HG03064 (cell line): ENCODE measurements at regions not wholly inside any gene's neighbourhood (a gene's known extent, or its start where the extent isn't known, plus 50 kb on each side); places are given as distances from the start of the nearest gene placed in this dataset.
"Not testable (repeated sequence)": the region's sequence is repeated elsewhere in the genome, so short reads cannot be mapped to it uniquely, and the experiment has no call there.

Experiments used
- ATAC-seq: cut with Tn5 transposase; IDR thresholded peaks from one replicate; pipeline ENCODE4 v1.9.1; 2021; ENCODE audit warnings: low read depth; ENCODE audit not compliant: unreplicated experiment

DNA sequence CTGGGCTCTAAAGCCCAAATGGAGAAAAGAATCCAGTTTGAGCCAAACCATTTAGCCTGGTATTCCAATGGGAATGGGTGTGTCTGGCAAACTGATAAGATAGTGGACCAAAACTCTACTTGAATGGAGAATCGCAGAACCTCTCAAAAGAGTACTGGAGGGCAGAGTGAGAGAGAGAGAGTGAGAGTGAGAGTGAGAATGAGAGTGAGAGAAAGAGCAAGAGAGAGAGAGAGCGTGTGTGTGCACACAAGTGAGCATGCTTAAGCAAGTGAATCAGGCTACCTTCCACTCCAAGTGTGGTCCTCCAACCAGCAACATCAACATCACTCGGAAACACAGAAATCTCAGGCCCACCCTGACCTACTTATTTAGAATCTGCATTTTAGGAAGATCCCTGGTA lies 58.8 kb downstream of the UQCRFS1 start:
- ATAC-seq = no peak

DNA sequence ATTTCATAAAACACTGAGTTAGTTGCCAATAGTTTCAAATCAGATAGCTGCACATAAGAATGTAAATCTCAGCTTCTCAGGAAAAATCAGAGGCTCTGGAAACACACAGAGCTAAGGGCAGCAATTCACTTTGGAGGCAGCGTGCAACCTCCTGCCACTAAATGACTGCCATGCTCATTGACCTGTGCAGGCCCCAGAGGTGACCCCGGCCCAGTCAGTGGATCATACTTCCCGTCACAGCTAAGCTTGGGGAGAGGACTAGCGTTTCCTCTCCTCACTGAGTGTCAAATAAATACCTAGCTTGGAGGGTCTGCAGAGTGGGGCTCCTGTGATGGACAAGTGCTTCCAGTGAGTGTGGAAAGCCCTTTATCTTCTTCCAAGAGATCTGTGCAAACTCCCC lies 67.2 kb downstream of the UQCRFS1 start:
- ATAC-seq = no peak

GRCh38 chr19:29143183-29143582 lies 69.8 kb downstream of the UQCRFS1 start:
- ATAC-seq = no peak

- no peak for ATAC-seq
Observed at GRCh38 chr19:29139227-29139626, 73.7 kb downstream of the UQCRFS1 start.

DNA sequence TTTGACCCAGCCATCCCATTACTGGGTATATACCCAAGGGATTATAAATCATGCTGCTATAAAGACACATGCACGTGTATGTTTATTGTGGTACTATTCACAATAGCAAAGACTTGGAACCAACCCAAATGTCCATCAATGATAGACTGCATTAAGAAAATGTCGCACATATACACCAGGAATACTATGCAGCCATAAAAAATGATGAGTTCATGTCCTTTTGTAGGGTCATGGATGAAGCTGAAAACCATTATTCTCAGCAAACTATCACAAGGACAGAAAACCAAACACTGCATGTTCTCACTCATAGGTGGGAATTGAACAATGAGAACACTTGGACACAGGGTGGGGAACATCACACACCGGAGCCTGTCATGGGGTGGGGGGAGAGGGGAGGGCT lies 74.7 kb downstream of the UQCRFS1 start:
- ATAC-seq = not testable (repeated sequence)

GRCh38 chr19:29131456-29131855 lies 81.5 kb downstream of the UQCRFS1 start:
- ATAC-seq = no peak

DNA sequence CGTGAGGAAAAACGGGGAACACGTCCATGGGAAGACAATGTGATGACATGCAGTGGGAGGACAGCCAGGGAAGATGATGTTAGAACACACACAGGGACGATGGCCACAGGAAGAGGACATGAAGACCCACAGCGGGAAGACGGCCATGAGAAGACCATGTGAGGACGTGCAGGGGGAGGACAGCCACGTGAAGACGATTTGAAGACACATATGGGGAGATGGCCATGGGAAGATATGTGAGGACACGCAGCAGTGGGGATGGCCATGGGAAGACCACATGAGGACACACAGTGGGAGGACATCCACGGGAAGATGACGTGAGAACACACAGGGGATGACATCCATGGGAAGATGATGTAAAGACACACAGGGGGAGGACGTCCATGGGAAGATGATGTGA lies 83.8 kb downstream of the UQCRFS1 start:
- no peak for ATAC-seq

- ATAC-seq = no peak
Observed at GRCh38 chr19:29128203-29128602, 84.7 kb downstream of the UQCRFS1 start.

- ATAC-seq = no peak
Observed at GRCh38 chr19:29122185-29122584, 90.8 kb downstream of the UQCRFS1 start.

- ATAC-seq = no peak
Observed at GRCh38 chr19:29121684-29122083, 91.3 kb downstream of the UQCRFS1 start.

DNA sequence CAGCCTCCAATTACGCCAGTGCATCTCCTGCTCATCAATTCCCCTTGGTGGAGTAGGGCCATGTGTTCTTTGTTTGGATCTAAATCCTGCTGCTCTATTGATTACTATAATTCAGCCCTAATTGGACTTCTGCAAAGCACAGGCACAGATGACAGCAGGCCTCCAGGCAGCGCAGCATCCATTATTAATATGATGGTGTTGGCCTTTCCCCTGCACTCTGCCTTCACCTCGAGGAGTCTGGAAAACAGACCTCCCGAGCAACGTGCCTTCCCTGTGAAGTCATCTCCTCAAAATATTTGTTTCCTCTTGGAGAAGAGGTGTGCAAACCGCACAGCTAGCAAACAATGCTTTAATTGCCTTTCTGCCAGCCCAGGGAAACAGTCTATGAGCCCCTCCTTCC lies 92.5 kb downstream of the UQCRFS1 start:
- no peak for ATAC-seq

DNA sequence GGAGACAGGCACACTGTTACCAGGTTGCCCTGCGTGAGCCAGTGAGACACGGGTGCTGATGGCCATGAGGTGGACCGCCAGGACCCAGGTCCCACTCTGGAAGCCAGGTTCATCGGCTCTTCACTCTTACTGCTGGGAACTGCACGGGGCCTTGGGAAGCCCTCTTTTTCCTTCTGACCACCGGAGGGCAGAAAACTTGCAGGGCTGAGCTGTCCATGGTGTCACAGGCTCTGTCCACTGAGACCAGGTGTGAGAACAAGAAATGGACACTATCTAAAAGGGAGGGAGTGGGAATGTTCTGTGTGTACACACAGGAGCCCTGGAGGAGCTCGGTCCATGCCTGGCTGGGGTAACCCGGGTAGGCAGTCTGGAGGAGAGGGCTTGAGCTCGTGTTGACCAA lies 93.4 kb downstream of the UQCRFS1 start:
- no peak for ATAC-seq

GRCh38 chr19:29118389-29118788 lies 94.6 kb downstream of the UQCRFS1 start:
- ATAC-seq = no peak

DNA sequence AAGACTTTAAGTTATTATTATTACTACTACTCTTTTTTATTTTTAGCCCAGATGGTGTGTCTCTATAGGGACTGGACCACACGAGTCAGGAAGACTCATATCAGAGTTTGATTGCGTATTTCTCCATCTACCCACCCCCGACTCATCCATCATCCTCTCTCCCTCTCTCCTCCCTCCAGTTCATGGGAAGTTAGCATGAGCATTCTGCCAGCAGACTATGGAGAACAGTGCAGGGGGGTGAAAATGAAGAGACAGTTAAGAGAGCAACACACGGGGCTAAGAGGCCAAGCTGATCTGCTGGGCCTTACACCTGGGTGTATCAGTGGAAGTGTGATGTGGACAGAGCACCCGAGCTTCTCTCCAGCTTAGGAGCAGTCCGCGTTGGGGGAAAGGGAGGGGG lies 95.0 kb downstream of the UQCRFS1 start:
- no peak for ATAC-seq

DNA sequence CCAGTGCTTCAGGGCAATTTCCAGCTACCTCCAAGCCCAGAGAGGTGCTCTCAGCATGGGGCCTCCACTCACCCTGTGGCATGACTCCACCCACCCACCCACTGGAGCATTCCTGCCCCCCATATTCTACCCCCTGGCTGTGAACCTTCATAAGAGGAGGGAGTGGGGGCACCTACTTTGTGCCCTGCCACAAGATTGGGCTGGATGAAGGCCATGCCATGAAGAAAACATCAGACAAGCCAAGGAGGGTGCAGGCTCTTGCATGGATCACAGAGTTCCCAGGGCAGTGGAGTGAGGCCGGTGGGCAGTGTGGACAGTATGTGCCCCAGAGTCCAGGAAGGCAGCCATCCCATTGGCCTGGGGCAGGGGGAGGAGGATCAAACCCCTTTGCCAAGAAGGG lies 97.8 kb downstream of the UQCRFS1 start:
- no peak for ATAC-seq

DNA sequence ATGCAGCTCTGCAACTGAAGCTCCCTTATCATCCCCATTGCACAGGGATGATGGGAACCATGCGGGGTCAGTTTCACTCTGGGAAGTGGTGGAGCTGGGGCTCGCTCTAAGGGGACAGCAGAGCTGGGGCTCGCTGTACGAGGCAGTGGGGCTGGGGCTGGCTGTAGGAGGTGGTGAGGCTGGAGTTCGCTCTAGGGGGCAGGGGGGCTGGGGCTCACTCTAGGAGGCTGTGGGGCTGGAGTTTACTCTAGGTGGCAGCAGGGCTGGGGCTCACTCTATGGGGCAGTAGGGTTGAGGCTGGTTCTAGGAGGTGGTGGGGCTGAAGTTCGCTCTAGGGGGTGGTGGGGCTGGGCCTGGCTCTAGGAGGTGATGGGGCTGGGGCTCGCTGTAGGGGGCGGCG lies 99.1 kb downstream of the UQCRFS1 start:
- no peak for ATAC-seq

- ATAC-seq = no peak
Observed at GRCh38 chr19:29111576-29111975, 101.4 kb downstream of the UQCRFS1 start.

GRCh38 chr19:29107831-29108230 lies 105.1 kb downstream of the UQCRFS1 start:
- ATAC-seq = no peak

GRCh38 chr19:29106346-29106885 lies 106.5 kb downstream of the UQCRFS1 start:
- no peak for ATAC-seq

DNA sequence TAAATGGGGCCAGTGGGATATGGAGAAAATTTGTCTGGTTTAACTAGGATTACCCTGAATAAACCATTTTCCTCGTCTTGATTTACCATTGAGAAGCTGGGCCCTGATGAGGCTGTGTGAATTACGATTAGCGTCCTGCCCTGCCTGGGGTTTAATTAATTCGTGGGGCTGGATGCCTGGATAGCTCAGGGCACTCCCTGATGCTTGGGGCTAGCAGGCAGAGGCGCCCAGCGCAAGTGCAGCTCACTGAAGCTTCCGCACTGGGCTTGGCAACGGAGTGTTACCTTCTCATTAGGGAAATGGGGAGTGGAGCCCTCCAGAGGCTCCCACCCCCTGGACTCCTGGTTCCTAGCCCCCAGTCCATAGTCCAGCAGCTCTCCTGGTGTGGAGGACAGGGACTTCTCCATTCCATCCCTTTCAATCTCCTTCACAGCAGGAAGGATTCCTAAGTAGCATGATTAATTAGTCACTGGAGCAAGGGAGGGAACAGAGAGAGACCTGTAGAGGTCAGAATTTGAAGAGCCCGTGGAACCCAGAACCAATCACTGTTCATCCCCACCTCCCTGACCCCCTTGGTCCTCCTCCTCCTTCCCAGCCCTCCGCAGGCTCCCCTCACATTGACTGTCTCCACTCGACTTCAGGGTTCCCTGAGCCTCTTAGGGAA lies 107.2 kb downstream of the UQCRFS1 start:
- ATAC-seq = no peak

- no peak for ATAC-seq
Observed at GRCh38 chr19:29104605-29105241, 108.2 kb downstream of the UQCRFS1 start.

- ATAC-seq = no peak
Observed at GRCh38 chr19:29098863-29099481, 114.0 kb downstream of the UQCRFS1 start.
